ENCODE measurements at regions not wholly inside any gene's neighbourhood (a gene's known extent, or its start where the extent isn't known, plus 50 kb on each side); places are given as distances from the start of the nearest gene placed in this dataset.

DNA sequence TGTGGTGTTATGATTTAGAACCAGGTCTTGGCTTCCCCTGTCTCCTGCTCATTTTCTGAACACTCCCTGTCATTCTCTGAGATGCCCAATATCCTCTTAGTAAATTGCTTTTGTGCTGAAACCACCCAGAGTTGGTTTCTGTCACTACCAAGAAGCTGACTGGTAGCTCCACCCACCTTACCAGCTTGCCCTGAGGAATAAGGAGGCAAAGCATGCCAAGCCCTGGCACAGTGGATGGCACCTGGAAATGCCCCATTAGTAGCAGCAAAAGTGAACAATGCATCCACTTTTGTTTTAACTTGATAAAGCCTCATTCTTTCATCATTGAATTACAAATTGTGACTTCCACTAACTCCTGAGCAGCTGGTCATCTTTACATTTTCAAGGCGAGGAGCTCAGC, 157.7 kb downstream of the CDC5L start:
- Histone ChIP-seq H3K27ac (ENCODE audit: control insufficient read depth, insufficient read depth, low read length) (no peak overlapping the region), H3K36me3 (ENCODE audit: control insufficient read depth in 2 of 2, extremely low read depth in 1 of 2, insufficient read depth in 2 of 2, low read length in 2 of 2) (no peaks in the 10 kb centered on the region), H3K9me3 (ENCODE audit: control insufficient read depth, low read depth, low read length) (no peaks in the 10 kb centered on the region), H3K79me2 (ENCODE audit: control insufficient read depth, insufficient read depth, low read length) (no peaks in the 10 kb centered on the region), H3K27me3 (ENCODE audit: control insufficient read depth, extremely low read depth, insufficient read depth, low read length) (no peaks in the 10 kb centered on the region), H4K20me1 (ENCODE audit: control insufficient read depth, extremely low read depth, insufficient read depth, low read length) (no peaks in the 10 kb centered on the region), H3K4me2 (ENCODE audit: control insufficient read depth, extremely low read depth, insufficient read depth, low read depth, low read length) (no peak overlapping the region), H3K9me1 (ENCODE audit: control insufficient read depth, extremely low read depth, insufficient read depth, low read length) (no peaks in the 10 kb centered on the region), H3K4me1 (ENCODE audit: control insufficient read depth, extremely low read depth, insufficient read depth, low read length) (no peaks in the 10 kb centered on the region), H3K9ac (ENCODE audit: control insufficient read depth, extremely low read depth, insufficient read depth, low read length) (no peak overlapping the region), H2AFZ (ENCODE audit: control insufficient read depth, low read length) (no peak overlapping the region), H3K4me3 (ENCODE audit: control insufficient read depth in 2 of 3, extremely low read depth in 1 of 3, insufficient read depth in 2 of 3, low read depth in 1 of 3, low read length in 3 of 3) (no peak overlapping the region)
- no peak for FAIRE-seq
- dilution Hi-C loops (cut with MboI; ENCODE audit: extremely low pct_ligation_motif_present, low sequenced_read_pairs): no loop called here
- no peak for TF ChIP-seq EZH2 (IDR thresholded peaks at IDR 0.05; ENCODE audit: low read length)
- TF ChIP-seq, protein P1, sequence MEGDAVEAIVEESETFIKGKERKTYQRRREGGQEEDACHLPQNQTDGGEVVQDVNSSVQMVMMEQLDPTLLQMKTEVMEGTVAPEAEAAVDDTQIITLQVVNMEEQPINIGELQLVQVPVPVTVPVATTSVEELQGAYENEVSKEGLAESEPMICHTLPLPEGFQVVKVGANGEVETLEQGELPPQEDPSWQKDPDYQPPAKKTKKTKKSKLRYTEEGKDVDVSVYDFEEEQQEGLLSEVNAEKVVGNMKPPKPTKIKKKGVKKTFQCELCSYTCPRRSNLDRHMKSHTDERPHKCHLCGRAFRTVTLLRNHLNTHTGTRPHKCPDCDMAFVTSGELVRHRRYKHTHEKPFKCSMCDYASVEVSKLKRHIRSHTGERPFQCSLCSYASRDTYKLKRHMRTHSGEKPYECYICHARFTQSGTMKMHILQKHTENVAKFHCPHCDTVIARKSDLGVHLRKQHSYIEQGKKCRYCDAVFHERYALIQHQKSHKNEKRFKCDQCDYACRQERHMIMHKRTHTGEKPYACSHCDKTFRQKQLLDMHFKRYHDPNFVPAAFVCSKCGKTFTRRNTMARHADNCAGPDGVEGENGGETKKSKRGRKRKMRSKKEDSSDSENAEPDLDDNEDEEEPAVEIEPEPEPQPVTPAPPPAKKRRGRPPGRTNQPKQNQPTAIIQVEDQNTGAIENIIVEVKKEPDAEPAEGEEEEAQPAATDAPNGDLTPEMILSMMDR (optimal IDR thresholded peaks at IDR 0.05 in 1 of 3, IDR thresholded peaks at IDR 0.05 in 1 of 3, conservative IDR thresholded peaks at IDR 0.05 in 1 of 3; ENCODE audit: extremely low read depth in 1 of 3, insufficient read depth in 2 of 3, low read length in 3 of 3): no peak
- no peak for DNase-seq (ENCODE audit: low read depth, low spot score)

DNA sequence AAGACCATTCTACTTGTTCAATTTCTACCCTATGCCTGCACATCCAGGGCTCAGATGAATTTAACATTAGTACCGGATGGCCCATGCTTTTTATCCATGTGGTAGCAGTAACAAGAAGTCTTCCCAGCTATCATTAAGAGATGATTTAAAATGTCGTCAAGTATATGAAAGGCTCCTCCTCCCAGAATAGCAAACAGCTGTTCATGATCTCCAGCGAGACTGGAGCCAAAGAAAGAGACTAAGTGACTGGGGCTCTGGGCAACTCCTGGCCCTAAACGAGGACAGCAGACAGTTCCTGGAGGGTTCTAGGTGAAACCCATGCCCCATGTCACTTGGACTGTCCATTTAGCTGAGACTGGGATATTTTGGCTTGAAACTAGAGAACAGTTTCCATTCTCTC, 160.8 kb downstream of the CDC5L start:
- no peak for FAIRE-seq
- DNase-seq (ENCODE audit: low read depth, low spot score): no peak

More for the DNA sequence above, 160.8 kb downstream of the CDC5L start:
- H3K9ac ChIP-seq (ENCODE audit: control insufficient read depth, extremely low read depth, insufficient read depth, low read length): no peak overlapping the region
- dilution Hi-C loops (cut with MboI; ENCODE audit: extremely low pct_ligation_motif_present, low sequenced_read_pairs): no loop called here
- no peaks in the 10 kb centered on the region for H3K9me3 ChIP-seq (ENCODE audit: control insufficient read depth, low read depth, low read length)
- H3K4me2 ChIP-seq (ENCODE audit: control insufficient read depth, extremely low read depth, insufficient read depth, low read depth, low read length): no peak overlapping the region
- TF ChIP-seq, protein P1 (optimal IDR thresholded peaks at IDR 0.05 in 1 of 3, IDR thresholded peaks at IDR 0.05 in 1 of 3, conservative IDR thresholded peaks at IDR 0.05 in 1 of 3; ENCODE audit: extremely low read depth in 1 of 3, insufficient read depth in 2 of 3, low read length in 3 of 3): no peak
- TF ChIP-seq EZH2 (IDR thresholded peaks at IDR 0.05; ENCODE audit: low read length): no peak
- H3K27ac ChIP-seq (ENCODE audit: control insufficient read depth, insufficient read depth, low read length): no peak overlapping the region
- H3K4me1 ChIP-seq (ENCODE audit: control insufficient read depth, extremely low read depth, insufficient read depth, low read length): no peaks in the 10 kb centered on the region
- no peaks in the 10 kb centered on the region for H3K9me1 ChIP-seq (ENCODE audit: control insufficient read depth, extremely low read depth, insufficient read depth, low read length)
- no peaks in the 10 kb centered on the region for H3K79me2 ChIP-seq (ENCODE audit: control insufficient read depth, insufficient read depth, low read length)
- H3K27me3 ChIP-seq (ENCODE audit: control insufficient read depth, extremely low read depth, insufficient read depth, low read length): no peaks in the 10 kb centered on the region
- no peak overlapping the region for H2AFZ ChIP-seq (ENCODE audit: control insufficient read depth, low read length)
- H4K20me1 ChIP-seq (ENCODE audit: control insufficient read depth, extremely low read depth, insufficient read depth, low read length): no peaks in the 10 kb centered on the region
- no peaks in the 10 kb centered on the region for H3K36me3 ChIP-seq (ENCODE audit: control insufficient read depth in 2 of 2, extremely low read depth in 1 of 2, insufficient read depth in 2 of 2, low read length in 2 of 2)
- no peak overlapping the region for H3K4me3 ChIP-seq (ENCODE audit: control insufficient read depth in 2 of 3, extremely low read depth in 1 of 3, insufficient read depth in 2 of 3, low read depth in 1 of 3, low read length in 3 of 3)
